ENCODE measurements at regions not wholly inside any gene's neighbourhood (a gene's known extent, or its start where the extent isn't known, plus 50 kb on each side); places are given as distances from the start of the nearest gene placed in this dataset.
"Not testable (repeated sequence)": the region's sequence is repeated elsewhere in the genome, so short reads cannot be mapped to it uniquely, and the experiment has no call there.

- no peak for DNase-seq (ENCODE audit: low read depth)
Measured at GRCh38 chr9:28951945-28952344, 1378.7 kb upstream of the C9orf72 start.

GRCh38 chr9:28956116-28956880 lies 1383.0 kb upstream of the C9orf72 start:
- in situ Hi-C loops (cut with HindIII; ENCODE audit: low pct_unique_long_range_greater_than_20kb, low sequenced_read_pairs): no loop called here
- DNase-seq (ENCODE audit: low read depth): peak; percentile 26

More at GRCh38 chr9:28951945-28952344, 1378.7 kb upstream of the C9orf72 start:
- in situ Hi-C loops (cut with HindIII; ENCODE audit: low pct_unique_long_range_greater_than_20kb, low sequenced_read_pairs): no loop called here

GRCh38 chr9:28960602-28961001 lies 1387.3 kb upstream of the C9orf72 start:
- no peak for DNase-seq (ENCODE audit: low read depth)
- in situ Hi-C loops (cut with HindIII; ENCODE audit: low pct_unique_long_range_greater_than_20kb, low sequenced_read_pairs): no loop called here

- in situ Hi-C loops (cut with HindIII; ENCODE audit: low pct_unique_long_range_greater_than_20kb, low sequenced_read_pairs): no loop called here
- no peak for DNase-seq (ENCODE audit: low read depth)
Measured at GRCh38 chr9:28961623-28962022, 1388.3 kb upstream of the C9orf72 start.

GRCh38 chr9:28967226-28967625 lies 1393.9 kb upstream of the C9orf72 start:
- DNase-seq (ENCODE audit: low read depth): no peak
- in situ Hi-C loops (cut with HindIII; ENCODE audit: low pct_unique_long_range_greater_than_20kb, low sequenced_read_pairs): no loop called here

GRCh38 chr9:28970241-28970654 lies 1397.0 kb upstream of the C9orf72 start:
- in situ Hi-C loops (cut with HindIII; ENCODE audit: low pct_unique_long_range_greater_than_20kb, low sequenced_read_pairs): no loop called here
- DNase-seq (ENCODE audit: low read depth): no peak

- no peak for DNase-seq (ENCODE audit: low read depth)
- in situ Hi-C loops (cut with HindIII; ENCODE audit: low pct_unique_long_range_greater_than_20kb, low sequenced_read_pairs): no loop called here
Measured at GRCh38 chr9:28971881-28972280, 1398.6 kb upstream of the C9orf72 start.

- in situ Hi-C loops (cut with HindIII; ENCODE audit: low pct_unique_long_range_greater_than_20kb, low sequenced_read_pairs): no loop called here
- DNase-seq (ENCODE audit: low read depth): no peak
Measured at GRCh38 chr9:28976250-28976649, 1403.0 kb upstream of the C9orf72 start.

- in situ Hi-C loops (cut with HindIII; ENCODE audit: low pct_unique_long_range_greater_than_20kb, low sequenced_read_pairs): no loop called here
- DNase-seq (ENCODE audit: low read depth): no peak
Measured at GRCh38 chr9:28976684-28977083, 1403.4 kb upstream of the C9orf72 start.

GRCh38 chr9:28981129-28981528 lies 1407.8 kb upstream of the C9orf72 start:
- in situ Hi-C loops (cut with HindIII; ENCODE audit: low pct_unique_long_range_greater_than_20kb, low sequenced_read_pairs): no loop called here
- no peak for DNase-seq (ENCODE audit: low read depth)

GRCh38 chr9:28981711-28982110 lies 1408.4 kb upstream of the C9orf72 start:
- no peak for DNase-seq (ENCODE audit: low read depth)
- in situ Hi-C loops (cut with HindIII; ENCODE audit: low pct_unique_long_range_greater_than_20kb, low sequenced_read_pairs): no loop called here

GRCh38 chr9:28984016-28984415 lies 1410.7 kb upstream of the C9orf72 start:
- DNase-seq (ENCODE audit: low read depth): no peak
- in situ Hi-C loops (cut with HindIII; ENCODE audit: low pct_unique_long_range_greater_than_20kb, low sequenced_read_pairs): no loop called here

GRCh38 chr9:28990009-28990408 lies 1416.7 kb upstream of the C9orf72 start:
- in situ Hi-C loops (cut with HindIII; ENCODE audit: low pct_unique_long_range_greater_than_20kb, low sequenced_read_pairs); DNase-seq (ENCODE audit: low read depth): not testable (repeated sequence)

GRCh38 chr9:28999057-28999456 lies 1425.8 kb upstream of the C9orf72 start:
- in situ Hi-C loops (cut with HindIII; ENCODE audit: low pct_unique_long_range_greater_than_20kb, low sequenced_read_pairs): no loop called here

GRCh38 chr9:28999806-29000205 lies 1426.5 kb upstream of the C9orf72 start:
- DNase-seq (ENCODE audit: low read depth): no peak
- in situ Hi-C loops (cut with HindIII; ENCODE audit: low pct_unique_long_range_greater_than_20kb, low sequenced_read_pairs): no loop called here

More at GRCh38 chr9:28999057-28999456, 1425.8 kb upstream of the C9orf72 start:
- no peak for DNase-seq (ENCODE audit: low read depth)

GRCh38 chr9:29001006-29001405 lies 1427.7 kb upstream of the C9orf72 start:
- DNase-seq (ENCODE audit: low read depth): no peak
- in situ Hi-C loops (cut with HindIII; ENCODE audit: low pct_unique_long_range_greater_than_20kb, low sequenced_read_pairs): no loop called here

- DNase-seq (ENCODE audit: low read depth): no peak
- in situ Hi-C loops (cut with HindIII; ENCODE audit: low pct_unique_long_range_greater_than_20kb, low sequenced_read_pairs): no loop called here
Measured at GRCh38 chr9:29004988-29005387, 1431.7 kb upstream of the C9orf72 start.

GRCh38 chr9:29006628-29007027 lies 1433.3 kb upstream of the C9orf72 start:
- in situ Hi-C loops (cut with HindIII; ENCODE audit: low pct_unique_long_range_greater_than_20kb, low sequenced_read_pairs): no loop called here
- peak; percentile 35 for DNase-seq (ENCODE audit: low read depth)

GRCh38 chr9:29012911-29013310 lies 1439.6 kb upstream of the C9orf72 start:
- no peak for DNase-seq (ENCODE audit: low read depth)
- in situ Hi-C loops (cut with HindIII; ENCODE audit: low pct_unique_long_range_greater_than_20kb, low sequenced_read_pairs): no loop called here

- DNase-seq (ENCODE audit: low read depth): no peak
- in situ Hi-C loops (cut with HindIII; ENCODE audit: low pct_unique_long_range_greater_than_20kb, low sequenced_read_pairs): no loop called here
Measured at GRCh38 chr9:29021632-29022031, 1448.4 kb upstream of the C9orf72 start.

All from Caki2 (cell line).